Testis (tissue), 2 donors: ENCODE measurements at regions not wholly inside any gene's neighbourhood (a gene's known extent, or its start where the extent isn't known, plus 50 kb on each side); places are given as distances from the start of the nearest gene placed in this dataset.

ENCODE experiments used
- CTCF ChIP-seq, 3 experiments: fragments of 450-650 bp in 2 of 3; fragments of 200-600 bp in 1 of 3; sonication (generic) in 1 of 3; IDR thresholded peaks; one replicate each; pipeline ENCODE4 v1.5.1; 2016 to 2019; ENCODE audit warnings: antibody characterized with exemption in 3 of 3, mild to moderate bottlenecking in 2 of 3, moderate library complexity in 1 of 3
- POLR2A ChIP-seq: fragments of 450-650 bp; IDR thresholded peaks from one replicate; pipeline ENCODE4 v1.6.1; 2017; ENCODE audit warnings: antibody characterized with exemption, mild to moderate bottlenecking, moderate library complexity

- TF ChIP-seq POLR2A (no peak), CTCF (IDR thresholded peaks at IDR 0.05) (no peak)
These were observed 181.3 kb downstream of the CBLN1 start for GRCh38 chr16:49100366-49100765.
